Bone marrow (tissue), 2 donors: ENCODE measurements at regions not wholly inside any gene's neighbourhood (a gene's known extent, or its start where the extent isn't known, plus 50 kb on each side); places are given as distances from the start of the nearest gene placed in this dataset.

Source experiments
- DNase-seq, 2 donors: peaks; one replicate each; lab custom pipeline; 2025; lab: John Stamatoyannopoulos, UW

GRCh38 chr1:38576241-38576640, 283.3 kb downstream of the RRAGC start:
- no peak for DNase-seq

- no peak for DNase-seq
Measured at GRCh38 chr1:38571726-38572125, 287.8 kb downstream of the RRAGC start.

- no peak for DNase-seq
Measured at GRCh38 chr1:38570657-38570975, 289.0 kb downstream of the RRAGC start.

GRCh38 chr1:38569932-38570656, 289.5 kb downstream of the RRAGC start:
- DNase-seq, result no peak

GRCh38 chr1:38568061-38568857, 291.3 kb downstream of the RRAGC start:
- no peak for DNase-seq

GRCh38 chr1:38567401-38567800, 292.2 kb downstream of the RRAGC start:
- no peak for DNase-seq

GRCh38 chr1:38565020-38565491, 294.5 kb downstream of the RRAGC start:
- DNase-seq, result no peak

- no peak for DNase-seq
Measured at GRCh38 chr1:38563942-38564735, 295.4 kb downstream of the RRAGC start.

GRCh38 chr1:38561725-38562124, 297.8 kb downstream of the RRAGC start:
- DNase-seq, result no peak

- DNase-seq, result no peak
Measured at GRCh38 chr1:38561110-38561509, 298.5 kb downstream of the RRAGC start.

- DNase-seq, result no peak
Measured at GRCh38 chr1:38560457-38560856, 299.1 kb downstream of the RRAGC start.

- DNase-seq, result peak in 1 of 2 donors; percentile 2
Measured at GRCh38 chr1:38559446-38560165, 300.0 kb downstream of the RRAGC start.

GRCh38 chr1:38558500-38559445, 300.8 kb downstream of the RRAGC start:
- no peak for DNase-seq

GRCh38 chr1:38558055-38558454, 301.5 kb downstream of the RRAGC start:
- no peak for DNase-seq

- no peak for DNase-seq
Measured at GRCh38 chr1:38555594-38555993, 304.0 kb downstream of the RRAGC start.

GRCh38 chr1:38555130-38555529, 304.4 kb downstream of the RRAGC start:
- DNase-seq, result no peak

GRCh38 chr1:38551318-38552307, 308.0 kb downstream of the RRAGC start:
- no peak for DNase-seq

- DNase-seq, result no peak
Measured at GRCh38 chr1:38549191-38549590, 310.4 kb downstream of the RRAGC start.

GRCh38 chr1:38547321-38547720, 312.3 kb downstream of the RRAGC start:
- no peak for DNase-seq

GRCh38 chr1:38546636-38547035, 312.9 kb downstream of the RRAGC start:
- no peak for DNase-seq
